ENCODE measurements at regions not wholly inside any gene's neighbourhood (a gene's known extent, or its start where the extent isn't known, plus 50 kb on each side); places are given as distances from the start of the nearest gene placed in this dataset.

DNA sequence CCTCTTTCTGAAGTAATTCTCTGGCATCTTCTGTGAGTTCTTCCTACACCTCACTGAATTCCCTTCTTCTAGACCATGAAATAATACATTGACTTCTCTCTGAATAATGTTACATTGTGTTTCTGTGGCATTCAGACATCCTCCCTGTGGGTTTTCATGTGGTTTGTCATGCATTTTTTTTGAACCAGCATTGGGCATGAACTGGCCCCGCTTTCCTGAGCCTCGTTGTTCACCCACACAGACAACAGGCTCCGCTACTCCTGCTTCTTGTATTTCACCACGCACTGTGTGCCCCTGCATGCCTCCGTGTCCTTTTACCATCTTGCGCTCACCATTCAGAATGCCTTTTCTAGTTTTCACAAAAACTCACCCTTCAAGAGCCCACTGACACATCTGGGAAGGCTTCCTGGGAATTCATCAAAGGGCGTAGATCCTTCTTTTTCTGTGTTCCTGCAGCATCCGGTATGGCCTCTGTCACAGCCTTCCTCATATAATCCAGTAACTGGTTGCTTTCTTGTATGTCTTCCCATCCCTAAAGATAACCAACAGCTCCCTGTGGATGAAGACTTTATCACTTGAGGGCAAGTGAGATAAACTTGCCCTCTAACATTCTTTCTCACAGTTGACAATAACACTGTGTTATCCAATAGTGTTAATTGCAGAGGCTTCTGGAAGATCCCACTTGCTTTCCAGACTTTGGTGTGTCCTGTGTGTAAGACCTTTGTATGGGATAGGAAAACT lies 51.5 kb upstream of the ADAMTSL1 start:
- Histone ChIP-seq H3K4me1 (no peaks in the 10 kb centered on the region), H3K36me3 (no peaks in the 10 kb centered on the region), H3K27me3 (no peaks in the 10 kb centered on the region), H3K9me3 (no peaks in the 10 kb centered on the region), H3K27ac (no peak overlapping the region), H3K4me3 (no peak overlapping the region)
- TF ChIP-seq, protein P1, sequence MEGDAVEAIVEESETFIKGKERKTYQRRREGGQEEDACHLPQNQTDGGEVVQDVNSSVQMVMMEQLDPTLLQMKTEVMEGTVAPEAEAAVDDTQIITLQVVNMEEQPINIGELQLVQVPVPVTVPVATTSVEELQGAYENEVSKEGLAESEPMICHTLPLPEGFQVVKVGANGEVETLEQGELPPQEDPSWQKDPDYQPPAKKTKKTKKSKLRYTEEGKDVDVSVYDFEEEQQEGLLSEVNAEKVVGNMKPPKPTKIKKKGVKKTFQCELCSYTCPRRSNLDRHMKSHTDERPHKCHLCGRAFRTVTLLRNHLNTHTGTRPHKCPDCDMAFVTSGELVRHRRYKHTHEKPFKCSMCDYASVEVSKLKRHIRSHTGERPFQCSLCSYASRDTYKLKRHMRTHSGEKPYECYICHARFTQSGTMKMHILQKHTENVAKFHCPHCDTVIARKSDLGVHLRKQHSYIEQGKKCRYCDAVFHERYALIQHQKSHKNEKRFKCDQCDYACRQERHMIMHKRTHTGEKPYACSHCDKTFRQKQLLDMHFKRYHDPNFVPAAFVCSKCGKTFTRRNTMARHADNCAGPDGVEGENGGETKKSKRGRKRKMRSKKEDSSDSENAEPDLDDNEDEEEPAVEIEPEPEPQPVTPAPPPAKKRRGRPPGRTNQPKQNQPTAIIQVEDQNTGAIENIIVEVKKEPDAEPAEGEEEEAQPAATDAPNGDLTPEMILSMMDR (IDR thresholded peaks at IDR 0.05) = no peak
- TF ChIP-seq POLR2AphosphoS5 (IDR thresholded peaks at IDR 0.05) = no peak
- no peak for TF ChIP-seq POLR2A (IDR thresholded peaks at IDR 0.05)
- DNase-seq (ENCODE audit: low spot score in 2 of 2) = no peak
- intact Hi-C loops (cut with DNase I; ENCODE audit: low total_unique reads) = no loop called here

DNA sequence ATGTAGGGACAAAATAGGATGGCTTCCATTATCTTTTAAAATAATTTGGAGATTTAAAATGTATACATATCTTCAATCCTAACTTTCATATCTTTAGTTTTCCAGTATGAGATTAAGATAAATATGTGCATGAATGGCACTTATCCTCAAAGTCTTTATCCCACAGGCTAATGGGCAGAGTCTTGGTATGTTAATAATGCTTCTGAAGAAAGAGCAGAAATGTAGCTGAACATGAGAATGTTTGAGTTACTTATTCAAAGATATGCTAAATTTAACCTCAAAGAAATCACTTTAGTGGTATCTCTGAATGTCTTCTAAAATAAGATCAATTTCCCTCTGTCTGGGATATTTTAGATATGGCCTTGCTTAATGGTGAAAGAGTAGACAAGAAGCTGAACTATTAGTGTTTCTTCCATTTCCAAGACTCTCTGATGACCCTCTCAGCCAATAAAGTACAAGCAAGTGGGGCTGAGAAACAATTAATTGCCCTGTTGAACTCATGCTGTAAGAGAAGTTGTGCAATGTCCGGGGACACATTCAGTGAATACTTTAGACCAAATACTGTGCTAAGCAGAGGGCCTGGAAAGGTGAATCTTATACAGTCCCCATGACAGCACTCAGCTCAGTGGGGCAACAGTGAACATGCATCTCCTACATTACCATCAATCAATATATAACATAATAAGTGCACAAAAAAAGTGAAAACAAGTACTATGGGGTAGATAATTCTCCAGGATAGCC lies 50.0 kb upstream of the ADAMTSL1 start:
- H3K36me3 ChIP-seq = no peaks in the 10 kb centered on the region
- no peak overlapping the region for H3K27ac ChIP-seq
- no peaks in the 10 kb centered on the region for H3K4me1 ChIP-seq
- DNase-seq (ENCODE audit: low spot score in 2 of 2) = no peak
- no peaks in the 10 kb centered on the region for H3K27me3 ChIP-seq
- no peak overlapping the region for H3K4me3 ChIP-seq
- intact Hi-C loops (cut with DNase I; ENCODE audit: low total_unique reads) = no loop called here
- TF ChIP-seq, protein P1 (IDR thresholded peaks at IDR 0.05) = no peak
- TF ChIP-seq POLR2A (IDR thresholded peaks at IDR 0.05) (no peak), POLR2AphosphoS5 (IDR thresholded peaks at IDR 0.05) (no peak)
- no peaks in the 10 kb centered on the region for H3K9me3 ChIP-seq
